ENCODE measurements at regions not wholly inside any gene's neighbourhood (a gene's known extent, or its start where the extent isn't known, plus 50 kb on each side); places are given as distances from the start of the nearest gene placed in this dataset.

DNA sequence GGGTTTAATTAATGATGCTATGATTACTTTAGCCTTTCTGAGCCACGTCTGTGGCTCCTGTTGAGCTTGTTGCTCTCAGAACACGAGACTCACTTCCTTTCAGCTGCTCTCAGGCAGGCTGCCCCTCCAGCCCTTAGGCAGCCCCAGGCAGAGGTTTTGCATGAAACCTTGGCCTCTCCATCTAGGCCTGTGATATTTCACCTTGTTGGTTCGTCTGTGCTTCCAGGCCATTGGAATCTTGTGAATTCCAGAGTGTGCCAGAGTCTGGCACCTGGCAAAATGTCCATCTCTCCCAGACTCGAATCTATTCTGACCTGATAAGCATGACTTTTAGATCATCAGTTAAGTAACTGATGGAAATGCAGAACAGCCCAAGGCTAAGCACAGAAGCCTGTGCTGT lies 254.1 kb downstream of the LOXHD1 start:
- H3K4me3 ChIP-seq (replicated peaks; ENCODE audit: low read depth, low read length): no peak overlapping the region
- TF ChIP-seq CTCF (IDR thresholded peaks at IDR 0.05; ENCODE audit: low read depth, low read length, missing control alignments): no peak
- no peak for DNase-seq (ENCODE audit: extremely low read depth, low read depth)

DNA sequence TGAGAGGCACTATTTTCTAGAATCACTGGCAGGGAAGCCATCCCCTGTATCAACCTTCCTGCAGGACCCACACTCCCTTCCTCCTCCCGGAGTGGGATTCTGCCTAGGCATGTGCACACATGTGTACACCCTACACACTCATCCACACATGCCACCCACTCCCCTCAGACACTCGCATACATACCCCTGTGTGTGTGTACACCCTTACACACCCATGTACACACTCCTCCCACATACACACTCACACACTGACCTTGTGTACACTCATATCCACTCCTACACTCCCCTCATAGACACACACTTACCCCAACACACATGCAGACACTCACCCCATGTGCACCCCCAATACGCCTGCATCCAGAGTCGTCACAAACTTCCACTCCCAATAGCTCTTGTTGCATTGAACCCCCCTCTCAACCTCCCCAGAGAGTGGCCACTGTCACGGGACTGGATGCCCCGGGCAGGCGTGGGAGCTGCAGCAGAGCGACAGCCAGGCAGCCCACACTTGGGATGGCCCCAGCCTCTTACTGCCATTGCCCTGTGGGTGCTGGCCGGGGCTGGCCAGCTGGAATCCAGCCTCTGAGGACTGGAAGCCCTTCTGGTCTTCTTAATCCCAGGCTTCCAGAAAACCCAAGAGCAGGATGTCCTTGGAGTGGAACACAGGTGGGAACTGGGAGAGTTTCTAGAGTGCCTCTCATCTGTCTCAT lies 251.0 kb downstream of the LOXHD1 start:
- no peak overlapping the region for H3K4me3 ChIP-seq (replicated peaks; ENCODE audit: low read depth, low read length)
- TF ChIP-seq CTCF (IDR thresholded peaks at IDR 0.05; ENCODE audit: low read depth, low read length, missing control alignments): no peak
- DNase-seq (ENCODE audit: extremely low read depth, low read depth): no peak

GRCh38 chr18:46406539-46406932 lies 250.5 kb downstream of the LOXHD1 start:
- no peak for DNase-seq (ENCODE audit: extremely low read depth, low read depth)
- H3K4me3 ChIP-seq (replicated peaks; ENCODE audit: low read depth, low read length): no peak overlapping the region
- no peak for TF ChIP-seq CTCF (IDR thresholded peaks at IDR 0.05; ENCODE audit: low read depth, low read length, missing control alignments)

- no peak for DNase-seq (ENCODE audit: extremely low read depth, low read depth)
- TF ChIP-seq CTCF (IDR thresholded peaks at IDR 0.05; ENCODE audit: low read depth, low read length, missing control alignments): no peak
- no peak overlapping the region for H3K4me3 ChIP-seq (replicated peaks; ENCODE audit: low read depth, low read length)
Measured at GRCh38 chr18:46407486-46408166, 249.4 kb downstream of the LOXHD1 start.

DNA sequence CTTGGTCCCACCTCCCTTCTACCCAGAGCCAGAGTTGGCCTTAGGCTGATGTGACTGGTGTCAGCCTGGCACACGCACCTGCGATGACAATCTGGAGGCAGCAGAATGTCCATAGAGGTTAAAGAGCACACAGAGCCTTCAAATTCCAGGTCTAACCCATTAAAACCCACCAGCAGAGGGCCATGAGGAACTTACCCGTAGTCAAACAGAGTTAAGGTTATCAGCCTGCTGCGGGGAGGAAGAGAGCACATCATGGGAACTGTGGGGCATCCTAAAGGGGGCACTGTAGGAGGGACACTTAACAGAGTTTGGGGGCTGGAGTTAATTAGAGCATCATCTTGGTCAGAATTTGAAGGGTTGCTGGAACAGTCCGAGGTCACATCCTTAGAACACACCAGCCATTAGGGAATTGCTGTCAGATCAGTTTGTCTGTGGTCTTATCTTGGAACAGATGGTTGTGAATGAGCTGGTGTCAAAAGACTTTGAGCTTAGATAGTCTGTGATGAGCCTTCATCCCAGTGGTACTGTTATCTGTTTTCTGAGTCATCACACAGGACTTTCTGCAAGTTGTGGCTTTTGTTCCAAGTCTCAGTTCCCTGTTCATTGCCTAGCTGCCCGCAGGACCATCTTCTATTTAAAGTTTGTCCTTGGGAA lies 248.6 kb downstream of the LOXHD1 start:
- TF ChIP-seq CTCF (IDR thresholded peaks at IDR 0.05; ENCODE audit: low read depth, low read length, missing control alignments): peak; percentile 22
- no peak overlapping the region for H3K4me3 ChIP-seq (replicated peaks; ENCODE audit: low read depth, low read length)
- no peak for DNase-seq (ENCODE audit: extremely low read depth, low read depth)

- H3K4me3 ChIP-seq (replicated peaks; ENCODE audit: low read depth, low read length): no peak overlapping the region
- DNase-seq (ENCODE audit: extremely low read depth, low read depth): no peak
- TF ChIP-seq CTCF (IDR thresholded peaks at IDR 0.05; ENCODE audit: low read depth, low read length, missing control alignments): no peak
Measured at GRCh38 chr18:46411191-46411828, 245.7 kb downstream of the LOXHD1 start.
